SK-N-SH treated with all-trans-retinoic acid at 6 μM for 48 hours (cell line): ENCODE measurements at regions not wholly inside any gene's neighbourhood (a gene's known extent, or its start where the extent isn't known, plus 50 kb on each side); places are given as distances from the start of the nearest gene placed in this dataset.
A peak's percentile ranks its signal among the peaks of the same experiment; 100 is the strongest.
"Not testable (repeated sequence)": the region's sequence is repeated elsewhere in the genome, so short reads cannot be mapped to it uniquely, and the experiment has no call there.

Experiments used
- ATAC-seq: fragments of 200-7000 bp; cut with Tn5 transposase; 3 replicates; pipeline ENCODE4 v1.9.1; 2020; ENCODE audit warnings: mild to moderate bottlenecking, moderate library complexity
- ARNTL ChIP-seq: fragments of 450-650 bp; formaldehyde crosslinking; IDR thresholded peaks from 2 replicates; pipeline ENCODE4 v1.5.0; 2020; ENCODE audit warnings: low read depth, mild to moderate bottlenecking, moderate library complexity, borderline replicate concordance
- BACH2 ChIP-seq: fragments of 250-450 bp; sonication (Bioruptor Pico); IDR thresholded peaks from 2 replicates; pipeline ENCODE4 v1.9.0; 2021; ENCODE audit warnings: mild to moderate bottlenecking, borderline replicate concordance
- CSDC2 ChIP-seq: fragments of 250-450 bp; sonication (Bioruptor Pico); IDR thresholded peaks from 2 replicates; pipeline ENCODE4 v1.5.0; 2020; ENCODE audit warnings: mild to moderate bottlenecking, moderate library complexity
- GLIS3 ChIP-seq: fragments of 250-450 bp; sonication (Bioruptor Pico); IDR thresholded peaks from 2 replicates; pipeline ENCODE4 v1.5.0; 2020; ENCODE audit warnings: mild to moderate bottlenecking, moderate library complexity
- ISL1 ChIP-seq: fragments of 250-450 bp; sonication (Bioruptor Pico); IDR thresholded peaks from 2 replicates; pipeline ENCODE4 v2.1.2; 2022; ENCODE audit warnings: mild to moderate bottlenecking, moderate library complexity
- OSR1 ChIP-seq: fragments of 250-450 bp; sonication (Bioruptor Pico); IDR thresholded peaks from 2 replicates; pipeline ENCODE4 v1.8.0; 2022; ENCODE audit warnings: moderate library complexity, mild to moderate bottlenecking, inconsistent platforms
- PATZ1 ChIP-seq: fragments of 250-450 bp; sonication (Bioruptor Pico); IDR thresholded peaks from 2 replicates; pipeline ENCODE4 v1.8.0; 2020; ENCODE audit warnings: mild to moderate bottlenecking, moderate library complexity, borderline replicate concordance
- PPARA ChIP-seq: fragments of 250-450 bp; sonication (Bioruptor Pico); IDR thresholded peaks from 2 replicates; pipeline ENCODE4 v1.5.0; 2020; ENCODE audit warnings: mild to moderate bottlenecking, borderline replicate concordance
- RARB ChIP-seq: fragments of 250-450 bp; sonication (Bioruptor Pico); IDR thresholded peaks from 2 replicates; pipeline ENCODE4 v1.8.0; 2021; ENCODE audit warnings: mild to moderate bottlenecking, moderate library complexity
- SNAI2 ChIP-seq: fragments of 250-450 bp; sonication (Bioruptor Pico); IDR thresholded peaks from 2 replicates; pipeline ENCODE4 v1.5.0; 2020; ENCODE audit warnings: mild to moderate bottlenecking, moderate library complexity
- TCF4 ChIP-seq: fragments of 250-450 bp; sonication (Bioruptor Pico); IDR thresholded peaks from 2 replicates; pipeline ENCODE4 v1.8.0; 2021; ENCODE audit warnings: mild to moderate bottlenecking, moderate library complexity, borderline replicate concordance
- TOX ChIP-seq: fragments of 250-450 bp; sonication (Bioruptor Pico); IDR thresholded peaks from 2 replicates; pipeline ENCODE4 v1.8.0; 2021; ENCODE audit warnings: mild to moderate bottlenecking, moderate library complexity, borderline replicate concordance
- TSHZ2 ChIP-seq: fragments of 250-450 bp; sonication (Bioruptor Pico); IDR thresholded peaks from 2 replicates; pipeline ENCODE4 v1.5.0; 2020; ENCODE audit warnings: mild to moderate bottlenecking, moderate library complexity
- ZC3H10 ChIP-seq: fragments of 250-450 bp; sonication (Bioruptor Pico); IDR thresholded peaks from 2 replicates; pipeline ENCODE4 v1.5.1; 2021; ENCODE audit warnings: mild to moderate bottlenecking, moderate library complexity
- ZFP3 ChIP-seq: fragments of 250-450 bp; sonication (Bioruptor Pico); IDR thresholded peaks from 2 replicates; pipeline ENCODE4 v1.5.0; 2020; ENCODE audit warnings: mild to moderate bottlenecking, moderate library complexity
- ZFP30 ChIP-seq: fragments of 450-650 bp; formaldehyde crosslinking; IDR thresholded peaks from 2 replicates; pipeline ENCODE4 v1.5.0; 2022; ENCODE audit warnings: mild to moderate bottlenecking, moderate library complexity
- ZNF565 ChIP-seq: fragments of 450-650 bp; formaldehyde crosslinking; conservative IDR thresholded peaks from 2 replicates; pipeline ENCODE4 v1.5.0; 2020; ENCODE audit warnings: low read depth, mild to moderate bottlenecking, moderate library complexity
- ZNF70 ChIP-seq: fragments of 450-650 bp; formaldehyde crosslinking; IDR thresholded peaks from 2 replicates; pipeline ENCODE4 v1.5.0; 2020; ENCODE audit warnings: mild to moderate bottlenecking, moderate library complexity
- TF ChIP-seq, protein P1 (sequence below): fragments of 250-450 bp; sonication (Bioruptor Pico); IDR thresholded peaks from 2 replicates; pipeline ENCODE4 v1.5.1; 2020; ENCODE audit warnings: low read depth, mild to moderate bottlenecking, moderate library complexity
- TF ChIP-seq, protein P2 (sequence below): fragments of 250-450 bp; sonication (Bioruptor Pico); IDR thresholded peaks from 2 replicates; pipeline ENCODE4 v1.5.1; 2021; ENCODE audit warnings: mild to moderate bottlenecking, moderate library complexity
- TF ChIP-seq, protein P3 (sequence below): fragments of 250-450 bp; sonication (Bioruptor Pico); IDR thresholded peaks from 2 replicates; pipeline ENCODE4 v1.8.0; 2021; ENCODE audit warnings: low read depth, mild to moderate bottlenecking, moderate library complexity, borderline replicate concordance

DNA sequence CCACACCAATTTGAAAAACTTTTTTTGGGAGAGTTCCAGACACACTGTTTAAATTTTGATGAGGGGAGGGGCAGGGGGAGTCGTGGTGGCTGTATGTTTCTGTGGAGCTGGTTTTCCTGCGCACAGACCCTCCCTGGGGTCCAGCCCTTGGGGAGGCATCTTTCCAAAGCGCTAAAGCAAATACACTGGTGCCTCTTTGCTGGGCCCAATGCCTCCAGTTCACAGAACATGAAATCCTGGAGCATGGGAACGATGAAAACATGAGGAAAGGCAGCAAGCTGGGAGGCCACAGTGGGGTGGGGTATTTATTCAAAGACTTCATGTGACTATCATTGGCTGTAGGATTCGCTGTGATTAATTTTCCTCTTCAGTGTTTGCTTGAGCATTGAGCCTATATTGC lies 135.3 kb downstream of the CCDC34 start:
- ATAC-seq: no peak
- TF ChIP-seq ZNF565 (CRISPR knock-in tag) (no peak), ARNTL (CRISPR knock-in tag) (no peak), ISL1 (CRISPR knock-in tag) (no peak), PPARA (CRISPR knock-in tag) (no peak), SNAI2 (no peak), OSR1 (CRISPR knock-in tag) (no peak), ZFP3 (CRISPR knock-in tag) (no peak), RARB (CRISPR knock-in tag) (no peak), ZC3H10 (CRISPR knock-in tag) (no peak), ZFP30 (no peak), PATZ1 (no peak), TCF4 (CRISPR knock-in tag) (no peak), GLIS3 (CRISPR knock-in tag) (no peak), CSDC2 (CRISPR knock-in tag) (no peak), TSHZ2 (no peak)
- TF ChIP-seq, protein P1, sequence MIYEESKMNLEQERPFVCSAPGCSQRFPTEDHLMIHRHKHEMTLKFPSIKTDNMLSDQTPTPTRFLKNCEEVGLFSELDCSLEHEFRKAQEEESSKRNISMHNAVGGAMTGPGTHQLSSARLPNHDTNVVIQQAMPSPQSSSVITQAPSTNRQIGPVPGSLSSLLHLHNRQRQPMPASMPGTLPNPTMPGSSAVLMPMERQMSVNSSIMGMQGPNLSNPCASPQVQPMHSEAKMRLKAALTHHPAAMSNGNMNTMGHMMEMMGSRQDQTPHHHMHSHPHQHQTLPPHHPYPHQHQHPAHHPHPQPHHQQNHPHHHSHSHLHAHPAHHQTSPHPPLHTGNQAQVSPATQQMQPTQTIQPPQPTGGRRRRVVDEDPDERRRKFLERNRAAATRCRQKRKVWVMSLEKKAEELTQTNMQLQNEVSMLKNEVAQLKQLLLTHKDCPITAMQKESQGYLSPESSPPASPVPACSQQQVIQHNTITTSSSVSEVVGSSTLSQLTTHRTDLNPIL (CRISPR knock-in tag): no peak
- TF ChIP-seq, protein P2, sequence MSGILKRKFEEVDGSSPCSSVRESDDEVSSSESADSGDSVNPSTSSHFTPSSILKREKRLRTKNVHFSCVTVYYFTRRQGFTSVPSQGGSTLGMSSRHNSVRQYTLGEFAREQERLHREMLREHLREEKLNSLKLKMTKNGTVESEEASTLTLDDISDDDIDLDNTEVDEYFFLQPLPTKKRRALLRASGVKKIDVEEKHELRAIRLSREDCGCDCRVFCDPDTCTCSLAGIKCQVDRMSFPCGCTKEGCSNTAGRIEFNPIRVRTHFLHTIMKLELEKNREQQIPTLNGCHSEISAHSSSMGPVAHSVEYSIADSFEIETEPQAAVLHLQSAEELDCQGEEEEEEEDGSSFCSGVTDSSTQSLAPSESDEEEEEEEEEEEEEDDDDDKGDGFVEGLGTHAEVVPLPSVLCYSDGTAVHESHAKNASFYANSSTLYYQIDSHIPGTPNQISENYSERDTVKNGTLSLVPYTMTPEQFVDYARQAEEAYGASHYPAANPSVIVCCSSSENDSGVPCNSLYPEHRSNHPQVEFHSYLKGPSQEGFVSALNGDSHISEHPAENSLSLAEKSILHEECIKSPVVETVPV (CRISPR knock-in tag): no peak
- TF ChIP-seq, protein P3, sequence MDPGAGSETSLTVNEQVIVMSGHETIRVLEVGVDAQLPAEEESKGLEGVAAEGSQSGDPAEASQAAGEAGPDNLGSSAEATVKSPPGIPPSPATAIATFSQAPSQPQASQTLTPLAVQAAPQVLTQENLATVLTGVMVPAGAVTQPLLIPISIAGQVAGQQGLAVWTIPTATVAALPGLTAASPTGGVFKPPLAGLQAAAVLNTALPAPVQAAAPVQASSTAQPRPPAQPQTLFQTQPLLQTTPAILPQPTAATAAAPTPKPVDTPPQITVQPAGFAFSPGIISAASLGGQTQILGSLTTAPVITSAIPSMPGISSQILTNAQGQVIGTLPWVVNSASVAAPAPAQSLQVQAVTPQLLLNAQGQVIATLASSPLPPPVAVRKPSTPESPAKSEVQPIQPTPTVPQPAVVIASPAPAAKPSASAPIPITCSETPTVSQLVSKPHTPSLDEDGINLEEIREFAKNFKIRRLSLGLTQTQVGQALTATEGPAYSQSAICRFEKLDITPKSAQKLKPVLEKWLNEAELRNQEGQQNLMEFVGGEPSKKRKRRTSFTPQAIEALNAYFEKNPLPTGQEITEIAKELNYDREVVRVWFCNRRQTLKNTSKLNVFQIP (CRISPR knock-in tag): no peak

DNA sequence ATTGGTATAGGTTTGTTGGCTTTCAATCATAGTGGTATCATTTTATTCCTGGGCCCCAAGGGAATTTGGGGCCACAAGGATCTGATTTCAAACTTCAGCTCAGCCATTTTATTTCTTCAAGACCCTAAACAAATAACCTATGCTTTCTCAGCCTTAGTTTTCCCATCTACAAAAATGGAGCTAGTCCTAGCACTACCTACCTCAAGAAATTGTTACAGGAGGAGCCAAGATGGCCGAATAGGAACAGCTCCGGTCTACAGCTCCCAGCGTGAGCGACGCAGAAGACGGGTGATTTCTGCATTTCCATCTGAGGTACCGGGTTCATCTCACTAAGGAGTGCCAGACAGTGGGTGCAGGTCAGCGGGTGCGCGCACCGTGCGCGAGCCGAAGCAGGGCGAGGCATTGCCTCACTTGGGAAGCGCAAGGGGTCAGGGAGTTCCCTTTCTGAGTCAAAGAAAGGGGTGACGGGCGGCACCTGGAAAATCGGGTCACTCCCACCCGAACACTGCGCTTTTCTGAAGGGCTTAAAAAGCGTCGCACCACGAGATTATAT lies 143.5 kb downstream of the CCDC34 start:
- not testable (repeated sequence) for ATAC-seq

DNA sequence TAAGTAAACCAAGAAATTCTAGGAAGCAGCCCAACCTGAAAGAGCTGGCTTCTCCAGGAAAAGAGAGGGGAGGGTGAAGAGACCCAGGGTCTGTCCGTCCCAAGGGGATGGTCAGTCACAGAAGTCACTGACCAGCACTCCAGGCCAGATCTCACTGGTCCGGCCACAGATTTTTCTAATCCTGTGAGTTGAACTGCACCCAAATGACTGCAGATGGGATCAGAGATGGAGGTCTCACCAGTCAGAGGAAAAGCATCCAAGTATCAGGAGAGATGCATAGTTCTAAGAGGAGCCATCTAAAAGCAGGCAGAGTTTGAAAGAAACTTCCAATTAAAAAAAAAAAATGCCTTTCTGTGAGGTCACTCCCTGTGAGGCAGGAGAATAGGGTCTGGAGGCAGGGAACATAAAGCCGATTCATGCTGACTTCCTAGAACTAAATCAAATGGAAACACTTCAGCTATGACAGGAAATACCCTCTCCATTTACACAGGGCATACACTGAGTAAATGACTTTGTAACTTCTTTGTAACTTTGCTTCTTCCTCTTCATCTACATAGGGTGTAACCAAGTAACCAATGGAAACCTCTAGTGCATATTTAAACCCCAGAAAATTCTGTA lies 144.5 kb downstream of the CCDC34 start:
- peak; percentile 81 for ATAC-seq
- TF ChIP-seq RARB (CRISPR knock-in tag) (no peak), TOX (no peak), SNAI2 (no peak), ZNF70 (CRISPR knock-in tag) (no peak), GLIS3 (CRISPR knock-in tag) (no peak), BACH2 (CRISPR knock-in tag) (no peak), ZNF565 (CRISPR knock-in tag) (no peak), ARNTL (CRISPR knock-in tag) (no peak)
- TF ChIP-seq, protein P1 (CRISPR knock-in tag): no peak
- TF ChIP-seq, protein P3 (CRISPR knock-in tag): no peak
